Adrenal gland (tissue), 9 donors: ENCODE measurements at regions not wholly inside any gene's neighbourhood (a gene's known extent, or its start where the extent isn't known, plus 50 kb on each side); places are given as distances from the start of the nearest gene placed in this dataset.
"Not testable (repeated sequence)": the region's sequence is repeated elsewhere in the genome, so short reads cannot be mapped to it uniquely, and the experiment has no call there.

Experiments
- DNase-seq, 7 donors: peaks; one replicate each; pipeline ENCODE4 v3.0.0-alpha.2; 2019 to 2020
- H3K27ac ChIP-seq, 5 donors: fragments of 200-600 bp; sonication (generic) in 4 of 5; 1 replicate in 3 of 5; 2 replicates in 2 of 5; pipeline versions ENCODE4 v1.5.1 to v1.8.0; 2016 to 2020; ENCODE audit warnings: mild to moderate bottlenecking in 1 of 5
- H3K27me3 ChIP-seq: fragments of 200-600 bp; 2 replicates; pipeline ENCODE4 v1.8.0; 2021
- H3K36me3 ChIP-seq, 2 donors: fragments of 200-600 bp; replicated peaks in 1 of 2; 1 replicate in 1 of 2; 2 replicates in 1 of 2; pipeline versions ENCODE4 v1.5.1 to v1.8.0; 2018 to 2022
- H3K4me1 ChIP-seq, 2 donors: fragments of 200-600 bp; replicated peaks in 1 of 2; 1 replicate in 1 of 2; 2 replicates in 1 of 2; pipeline versions ENCODE4 v1.5.1 to v1.8.0; 2018 to 2021
- H3K4me3 ChIP-seq, 4 donors: fragments of 200-600 bp; sonication (generic) in 3 of 4; one replicate each; pipeline ENCODE4 v1.5.1; 2016 to 2018
- H3K9me3 ChIP-seq, 3 donors: fragments of 200-600 bp; sonication (generic) in 1 of 3; replicated peaks in 1 of 3; 1 replicate in 2 of 3; 2 replicates in 1 of 3; pipeline versions ENCODE4 v1.5.1 to v1.8.0; 2016 to 2021
- POLR2A ChIP-seq, 2 donors: fragments of 450-650 bp; IDR thresholded peaks; one replicate each; pipeline ENCODE4 v1.6.1; 2017; ENCODE audit warnings: antibody characterized with exemption in 2 of 2, mild to moderate bottlenecking in 2 of 2, moderate library complexity in 1 of 2
- WGBS, 4 donors: extraction: QIAGEN DNeasy Blood & Tissue Kit in 2 of 4; methylation state at CpG; one replicate each; pipeline versions ENCODE4 v1.1.5 to v1.1.7; 2013 to 2017; 5-methylcytosine and 5-hydroxymethylcytosine counted together
- intact Hi-C, 2 donors: fragments of 100-400 bp; cut with DNase I; formaldehyde crosslinking; loops; one replicate each; pipeline versions ENCODE4 v1.14.1 to v1.15.0; 2022 to 2023
- TF ChIP-seq, protein P1 (sequence below), 6 experiments: fragments of 450-650 bp in 4 of 6; fragments of 200-600 bp in 2 of 6; sonication (generic) in 1 of 6; IDR thresholded peaks; 1 replicate in 5 of 6; 2 replicates in 1 of 6; pipeline versions ENCODE4 v1.5.1 to v1.8.0; 2016 to 2021; ENCODE audit warnings: antibody characterized with exemption in 6 of 6, mild to moderate bottlenecking in 2 of 6, moderate library complexity in 1 of 6
- donor health status: healthy with polysubstance abuse.
- donor health status: Bipolar disorder and iron deficiency.
- donor health status: DM: yes; HTN: yes; CAD: no.
- donor health status: DM: no; HTN: no; CAD: no.
- donor health status: DM: no; HTN: no; CAD: no.

DNA sequence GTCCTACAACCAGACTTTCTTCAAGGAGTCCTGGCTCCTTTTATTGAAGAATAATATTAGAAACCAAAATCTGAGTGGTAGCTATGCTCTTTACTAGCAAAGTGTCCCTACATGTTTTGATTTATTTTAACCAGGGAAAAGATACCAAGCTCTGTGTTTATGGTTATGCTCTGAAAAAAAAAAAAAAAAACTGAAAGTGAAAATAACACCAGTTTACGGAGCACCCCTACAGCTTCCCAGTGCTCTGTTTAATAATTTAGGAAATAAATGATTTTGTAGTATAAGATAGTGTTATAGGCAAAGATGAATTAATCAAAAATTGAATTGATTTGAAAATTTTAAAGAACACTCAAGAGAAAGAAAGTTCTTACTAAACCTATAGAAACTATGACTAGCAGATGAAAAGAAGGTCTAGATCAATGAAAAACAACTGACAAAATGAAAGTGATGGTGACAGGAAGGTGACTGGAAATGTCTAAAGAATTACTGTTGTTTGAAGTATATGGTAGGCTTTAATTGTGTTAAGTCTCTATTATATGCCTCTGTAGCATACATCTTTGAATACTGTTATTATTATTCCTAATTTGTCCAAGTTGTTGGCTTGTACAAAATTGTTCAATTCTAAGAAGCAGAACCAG is 1698.4 kb upstream of the PCDH10 start:
- Histone ChIP-seq H3K27me3 (no peaks in the 10 kb centered on the region), H3K9me3 (no peaks in the 10 kb centered on the region), H3K27ac (no peak overlapping the region), H3K4me3 (no peak overlapping the region), H3K36me3 (no peaks in the 10 kb centered on the region), H3K4me1 (no peaks in the 10 kb centered on the region)
- TF ChIP-seq, protein P1, sequence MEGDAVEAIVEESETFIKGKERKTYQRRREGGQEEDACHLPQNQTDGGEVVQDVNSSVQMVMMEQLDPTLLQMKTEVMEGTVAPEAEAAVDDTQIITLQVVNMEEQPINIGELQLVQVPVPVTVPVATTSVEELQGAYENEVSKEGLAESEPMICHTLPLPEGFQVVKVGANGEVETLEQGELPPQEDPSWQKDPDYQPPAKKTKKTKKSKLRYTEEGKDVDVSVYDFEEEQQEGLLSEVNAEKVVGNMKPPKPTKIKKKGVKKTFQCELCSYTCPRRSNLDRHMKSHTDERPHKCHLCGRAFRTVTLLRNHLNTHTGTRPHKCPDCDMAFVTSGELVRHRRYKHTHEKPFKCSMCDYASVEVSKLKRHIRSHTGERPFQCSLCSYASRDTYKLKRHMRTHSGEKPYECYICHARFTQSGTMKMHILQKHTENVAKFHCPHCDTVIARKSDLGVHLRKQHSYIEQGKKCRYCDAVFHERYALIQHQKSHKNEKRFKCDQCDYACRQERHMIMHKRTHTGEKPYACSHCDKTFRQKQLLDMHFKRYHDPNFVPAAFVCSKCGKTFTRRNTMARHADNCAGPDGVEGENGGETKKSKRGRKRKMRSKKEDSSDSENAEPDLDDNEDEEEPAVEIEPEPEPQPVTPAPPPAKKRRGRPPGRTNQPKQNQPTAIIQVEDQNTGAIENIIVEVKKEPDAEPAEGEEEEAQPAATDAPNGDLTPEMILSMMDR (IDR thresholded peaks at IDR 0.05), result no peak
- no peak for TF ChIP-seq POLR2A (IDR thresholded peaks at IDR 0.05)
- intact Hi-C loops, result no loop called here
- no peak for DNase-seq
- WGBS, 4 donors, result 79 to 82% (median 80%) methylated on average over 1 of the region's 1 CpG

DNA sequence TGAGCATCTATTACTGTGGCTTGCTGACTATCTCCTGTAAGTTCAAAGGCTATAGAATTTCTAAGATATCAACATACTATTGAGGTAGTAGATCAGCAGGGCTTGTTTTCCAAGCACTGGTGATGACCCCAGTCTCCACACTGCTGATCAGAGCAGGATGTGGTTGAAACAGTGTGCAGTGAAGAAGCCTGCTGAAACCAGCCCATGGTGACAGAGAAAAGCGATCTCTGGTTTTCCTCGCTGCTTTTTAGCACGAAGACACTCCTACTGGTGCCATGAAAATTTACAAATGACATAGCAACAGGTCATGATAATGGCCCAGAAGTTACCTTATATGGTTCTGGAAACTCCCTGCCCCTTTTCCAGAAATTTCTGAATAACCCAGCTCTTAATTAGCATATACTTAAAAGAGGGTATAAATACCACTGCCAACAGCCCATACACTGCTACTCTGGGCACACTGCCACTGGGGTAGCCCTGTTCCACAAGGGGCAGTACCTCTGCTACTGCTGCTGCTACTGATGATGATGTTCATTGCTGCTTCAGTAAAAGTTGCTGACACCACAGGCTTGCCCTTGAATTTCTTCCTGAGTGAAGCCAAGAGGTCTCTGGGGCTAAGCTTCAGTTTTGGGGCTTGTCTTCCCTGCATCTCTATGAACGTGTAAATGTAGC is 1689.5 kb upstream of the PCDH10 start:
- Histone ChIP-seq H3K27ac (no peak overlapping the region), H3K27me3 (no peaks in the 10 kb centered on the region), H3K4me3 (no peak overlapping the region), H3K36me3 (no peaks in the 10 kb centered on the region), H3K4me1 (no peaks in the 10 kb centered on the region), H3K9me3 (no peaks in the 10 kb centered on the region)
- TF ChIP-seq, protein P1 (IDR thresholded peaks at IDR 0.05), result no peak
- no peak for TF ChIP-seq POLR2A (IDR thresholded peaks at IDR 0.05)
- 53 to 69% (median 59%) methylated on average over 4 of the region's 4 CpGs for WGBS, 4 donors
- intact Hi-C loops, result no loop called here
- DNase-seq, result no peak

DNA sequence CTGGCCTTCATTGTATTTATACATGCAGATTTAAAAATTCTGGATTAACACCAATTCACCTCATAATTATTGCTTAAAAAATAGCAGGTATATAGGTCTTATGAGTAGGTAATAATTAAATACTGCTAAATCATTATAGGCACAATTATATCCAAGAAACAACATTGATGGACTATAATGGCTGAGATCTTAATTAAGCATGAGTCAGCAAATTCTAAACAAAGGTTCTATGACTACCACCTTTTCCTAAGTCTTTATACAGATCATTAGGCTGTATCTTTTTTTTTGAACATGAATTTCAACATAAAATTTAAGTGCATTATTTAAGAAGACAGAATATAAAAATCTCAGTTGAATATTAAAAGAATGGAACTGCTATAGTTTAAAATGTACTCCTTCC is 1678.7 kb upstream of the PCDH10 start:
- Histone ChIP-seq H3K9me3 (no peaks in the 10 kb centered on the region), H3K36me3 (no peaks in the 10 kb centered on the region), H3K4me3 (no peak overlapping the region), H3K27me3 (no peaks in the 10 kb centered on the region), H3K27ac (no peak overlapping the region), H3K4me1 (no peaks in the 10 kb centered on the region)
- intact Hi-C loops, result no loop called here
- TF ChIP-seq, protein P1 (IDR thresholded peaks at IDR 0.05), result no peak
- TF ChIP-seq POLR2A (IDR thresholded peaks at IDR 0.05), result no peak
- DNase-seq, result no peak

DNA sequence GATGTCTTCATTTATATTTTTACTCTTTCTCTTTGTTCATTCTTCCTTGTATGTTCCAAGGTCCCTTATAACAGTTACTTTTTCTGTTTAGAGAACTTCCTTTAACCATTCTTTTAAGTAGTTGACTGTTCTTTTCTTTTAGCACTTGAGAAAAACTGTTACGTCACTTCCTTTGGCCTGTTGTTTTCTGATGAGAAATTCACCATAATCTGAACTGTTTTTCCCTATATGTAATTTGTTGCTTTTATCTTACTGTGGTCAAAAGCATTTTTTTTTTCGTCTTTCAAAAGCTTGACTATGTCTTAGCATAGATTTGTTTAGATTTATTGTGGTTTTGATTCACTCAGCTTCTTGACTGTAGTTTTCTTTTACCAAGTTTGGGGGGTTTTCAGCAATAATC is 1660.3 kb upstream of the PCDH10 start:
- no peaks in the 10 kb centered on the region for H3K36me3 ChIP-seq
- WGBS, 4 donors, result 45 to 73% (median 50%) methylated on average over 2 of the region's 2 CpGs
- DNase-seq, result no peak
- TF ChIP-seq, protein P1 (IDR thresholded peaks at IDR 0.05), result no peak
- TF ChIP-seq POLR2A (IDR thresholded peaks at IDR 0.05), result no peak
- intact Hi-C loops, result no loop called here
- H3K4me3 ChIP-seq, result no peak overlapping the region
- H3K27me3 ChIP-seq, result no peaks in the 10 kb centered on the region
- no peaks in the 10 kb centered on the region for H3K4me1 ChIP-seq
- H3K27ac ChIP-seq, result no peak overlapping the region
- no peaks in the 10 kb centered on the region for H3K9me3 ChIP-seq

DNA sequence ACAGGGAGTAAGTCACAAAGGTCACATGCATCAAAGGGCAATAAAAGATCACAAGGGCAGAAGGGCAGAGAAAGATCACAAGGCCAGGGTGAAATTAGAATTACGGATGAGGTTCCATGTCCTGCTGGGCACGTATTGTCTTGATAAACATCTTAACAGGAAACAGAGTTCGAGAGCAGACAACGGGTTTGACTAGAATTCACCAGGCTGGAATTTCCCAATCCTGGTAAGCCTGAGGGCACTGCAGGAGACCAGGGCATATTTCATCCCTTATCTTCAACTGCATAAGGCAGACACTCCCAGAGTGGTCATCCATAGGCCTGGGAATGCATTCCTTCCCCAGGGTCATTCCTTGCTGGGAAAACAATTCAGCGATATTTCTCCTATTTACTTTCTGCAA is 1652.9 kb upstream of the PCDH10 start:
- H3K27me3 ChIP-seq, H3K4me3 ChIP-seq, DNase-seq, intact Hi-C loops, H3K27ac ChIP-seq, H3K9me3 ChIP-seq, H3K4me1 ChIP-seq, H3K36me3 ChIP-seq: not testable (repeated sequence)
- 47 to 54% (median 52%) methylated on average over 5 of the region's 5 CpGs for WGBS, 4 donors
